H9 (cell line): ENCODE measurements at regions not wholly inside any gene's neighbourhood (a gene's known extent, or its start where the extent isn't known, plus 50 kb on each side); places are given as distances from the start of the nearest gene placed in this dataset.

Experiments
- DNase-seq: peaks from one replicate; pipeline ENCODE4 v3.0.0-alpha.2; 2017
- H2AFZ ChIP-seq: one replicate; pipeline ENCODE4 v1.6.1; 2013; ENCODE audit warnings: mild to moderate bottlenecking, low read length, control low read depth, moderate library complexity
- H2AK5ac ChIP-seq: 2 replicates; pipeline ENCODE4 v1.6.1; 2013; ENCODE audit warnings: low read length, control low read depth, mixed read lengths; ENCODE audit not compliant: insufficient read length
- H2BK120ac ChIP-seq: one replicate; pipeline ENCODE4 v1.6.1; 2013; ENCODE audit warnings: low read depth, mild to moderate bottlenecking, low read length, control low read depth, inconsistent platforms; ENCODE audit not compliant: poor library complexity, severe bottlenecking
- H2BK12ac ChIP-seq: 2 replicates; pipeline ENCODE4 v1.6.1; 2013; ENCODE audit warnings: low read length, control low read depth, mixed read lengths, low read depth; ENCODE audit not compliant: insufficient read length
- H2BK15ac ChIP-seq: 2 replicates; pipeline ENCODE4 v1.6.1; 2013; ENCODE audit warnings: low read depth, low read length, control low read depth
- H2BK20ac ChIP-seq: one replicate; pipeline ENCODE4 v1.6.1; 2013; ENCODE audit warnings: low read depth, mild to moderate bottlenecking, low read length, control low read depth, inconsistent platforms; ENCODE audit not compliant: poor library complexity, severe bottlenecking
- H2BK5ac ChIP-seq: 2 replicates; pipeline ENCODE4 v1.6.1; 2013; ENCODE audit warnings: low read length, control low read depth, mixed read lengths; ENCODE audit not compliant: insufficient read length
- H3K14ac ChIP-seq: 2 replicates; pipeline ENCODE4 v1.6.1; 2013; ENCODE audit warnings: low read length, control low read depth; ENCODE audit not compliant: insufficient read depth
- H3K18ac ChIP-seq: 2 replicates; pipeline ENCODE4 v1.6.1; 2013; ENCODE audit warnings: low read depth, mild to moderate bottlenecking, mixed read lengths, low read length, control low read depth; ENCODE audit not compliant: insufficient read length
- H3K23ac ChIP-seq: 2 replicates; pipeline ENCODE4 v1.6.1; 2013; ENCODE audit warnings: low read length, control low read depth, mixed read lengths, low read depth; ENCODE audit not compliant: insufficient read length
- H3K23me2 ChIP-seq: 2 replicates; pipeline ENCODE4 v1.6.1; 2013; ENCODE audit warnings: low read depth, mild to moderate bottlenecking, mixed read lengths, low read length, control low read depth; ENCODE audit not compliant: insufficient read length, poor library complexity, severe bottlenecking
- H3K27ac ChIP-seq: 2 replicates; pipeline ENCODE4 v1.5.1; 2013; ENCODE audit warnings: low read length, control low read depth, mixed read lengths, low read depth; ENCODE audit not compliant: insufficient read length
- H3K27me3 ChIP-seq: 2 replicates; pipeline ENCODE4 v1.6.1; 2013; ENCODE audit warnings: low read length, control low read depth, inconsistent platforms; ENCODE audit not compliant: insufficient read depth
- H3K4ac ChIP-seq: 2 replicates; pipeline ENCODE4 v1.6.1; 2013; ENCODE audit warnings: low read depth, mild to moderate bottlenecking, control low read depth, inconsistent platforms, low read length, moderate library complexity
- H3K4me1 ChIP-seq: 2 replicates; pipeline ENCODE4 v1.6.1; 2013; ENCODE audit warnings: low read length, control low read depth, inconsistent platforms; ENCODE audit not compliant: insufficient read depth
- H3K4me2 ChIP-seq: 2 replicates; pipeline ENCODE4 v1.6.1; 2013; ENCODE audit warnings: low read length, control low read depth, mixed read lengths; ENCODE audit not compliant: insufficient read length, insufficient read depth
- H3K56ac ChIP-seq: 2 replicates; pipeline ENCODE4 v1.6.1; 2013; ENCODE audit warnings: low read depth, mild to moderate bottlenecking, mixed read lengths, low read length, control low read depth; ENCODE audit not compliant: insufficient read length
- H3K79me1 ChIP-seq: 2 replicates; pipeline ENCODE4 v1.6.1; 2013; ENCODE audit warnings: low read depth, mild to moderate bottlenecking, moderate library complexity, low read length, control low read depth, inconsistent platforms; ENCODE audit not compliant: insufficient read depth, poor library complexity, severe bottlenecking
- H3K79me2 ChIP-seq: 2 replicates; pipeline ENCODE4 v1.6.1; 2013; ENCODE audit warnings: low read length, control low read depth, inconsistent platforms; ENCODE audit not compliant: insufficient read depth
- H3K9ac ChIP-seq: 2 replicates; pipeline ENCODE4 v1.6.1; 2013; ENCODE audit warnings: low read length, control low read depth, mixed read lengths; ENCODE audit not compliant: insufficient read length; ENCODE audit errors: extremely low read depth
- H3K9me3 ChIP-seq: one replicate; pipeline ENCODE4 v1.6.1; 2013; ENCODE audit warnings: low read depth, low read length, inconsistent platforms; ENCODE audit not compliant: control insufficient read depth
- H3T11ph ChIP-seq: one replicate; pipeline ENCODE4 v1.6.1; 2013; ENCODE audit warnings: mild to moderate bottlenecking, low read length, control low read depth, inconsistent platforms
- H4K20me1 ChIP-seq: one replicate; pipeline ENCODE4 v1.6.1; 2013; ENCODE audit not compliant: control insufficient read depth, insufficient read length, insufficient read depth
- H4K5ac ChIP-seq: 2 replicates; pipeline ENCODE4 v1.6.1; 2013; ENCODE audit warnings: low read depth, mild to moderate bottlenecking, mixed read lengths, low read length, control low read depth; ENCODE audit not compliant: insufficient read length
- H4K8ac ChIP-seq: replicated peaks from 2 replicates; pipeline ENCODE4 v1.6.1; 2013; ENCODE audit warnings: low read length, control low read depth, mixed read lengths, low read depth; ENCODE audit not compliant: insufficient read length
- H4K91ac ChIP-seq: 2 replicates; pipeline ENCODE4 v1.6.1; 2013; ENCODE audit warnings: low read depth, mild to moderate bottlenecking, moderate library complexity, mixed read lengths, low read length, control low read depth; ENCODE audit not compliant: insufficient read length
- H3K27ac Mint-ChIP-seq, 3 experiments: 2 replicates in 2 of 3; 3 replicates in 1 of 3; pipeline ENCODE4 v1.8.0; 2020 to 2021; ENCODE audit warnings: mixed read lengths in 3 of 3, mild to moderate bottlenecking in 1 of 3, moderate library complexity in 1 of 3
- H3K27me3 Mint-ChIP-seq: 2 replicates; pipeline ENCODE4 v1.8.0; 2021; ENCODE audit warnings: low read depth, mild to moderate bottlenecking, moderate library complexity, mixed read lengths
- H3K36me3 Mint-ChIP-seq, 3 experiments: 2 replicates in 2 of 3; 3 replicates in 1 of 3; pipeline ENCODE4 v1.8.0; 2020 to 2021; ENCODE audit warnings: low read depth in 3 of 3, mixed read lengths in 3 of 3; ENCODE audit not compliant: insufficient read depth in 1 of 3
- H3K4me1 Mint-ChIP-seq, 2 experiments: 2 replicates each; pipeline ENCODE4 v1.8.0; 2020; ENCODE audit warnings: mixed read lengths in 2 of 2
- H3K4me3 Mint-ChIP-seq, 2 experiments: 2 replicates in 1 of 2; 3 replicates in 1 of 2; pipeline ENCODE4 v1.8.0; 2020 to 2021; ENCODE audit warnings: mild to moderate bottlenecking in 2 of 2, mixed read lengths in 2 of 2, moderate library complexity in 1 of 2
- H3K9me3 Mint-ChIP-seq, 2 experiments: 2 replicates in 1 of 2; 3 replicates in 1 of 2; pipeline ENCODE4 v1.8.0; 2020; ENCODE audit warnings: mild to moderate bottlenecking in 2 of 2, mixed read lengths in 2 of 2, moderate library complexity in 1 of 2
- WGBS: extraction: QIAGEN DNeasy Blood & Tissue Kit; methylation state at CpG from one replicate; pipeline ENCODE4 v1.1.7; 2013; ENCODE audit warnings: missing lambda C conversion rate, low lambda C conversion rate, mixed read lengths; ENCODE audit not compliant: insufficient read length; ENCODE audit errors: extremely low coverage; 5-methylcytosine and 5-hydroxymethylcytosine counted together
- TF ChIP-seq, protein P1 (sequence below): fragments of 200-600 bp; sonication (generic); conservative IDR thresholded peaks from 3 replicates; pipeline ENCODE4 v1.8.0; 2021; ENCODE audit warnings: antibody characterized with exemption, mild to moderate bottlenecking

DNA sequence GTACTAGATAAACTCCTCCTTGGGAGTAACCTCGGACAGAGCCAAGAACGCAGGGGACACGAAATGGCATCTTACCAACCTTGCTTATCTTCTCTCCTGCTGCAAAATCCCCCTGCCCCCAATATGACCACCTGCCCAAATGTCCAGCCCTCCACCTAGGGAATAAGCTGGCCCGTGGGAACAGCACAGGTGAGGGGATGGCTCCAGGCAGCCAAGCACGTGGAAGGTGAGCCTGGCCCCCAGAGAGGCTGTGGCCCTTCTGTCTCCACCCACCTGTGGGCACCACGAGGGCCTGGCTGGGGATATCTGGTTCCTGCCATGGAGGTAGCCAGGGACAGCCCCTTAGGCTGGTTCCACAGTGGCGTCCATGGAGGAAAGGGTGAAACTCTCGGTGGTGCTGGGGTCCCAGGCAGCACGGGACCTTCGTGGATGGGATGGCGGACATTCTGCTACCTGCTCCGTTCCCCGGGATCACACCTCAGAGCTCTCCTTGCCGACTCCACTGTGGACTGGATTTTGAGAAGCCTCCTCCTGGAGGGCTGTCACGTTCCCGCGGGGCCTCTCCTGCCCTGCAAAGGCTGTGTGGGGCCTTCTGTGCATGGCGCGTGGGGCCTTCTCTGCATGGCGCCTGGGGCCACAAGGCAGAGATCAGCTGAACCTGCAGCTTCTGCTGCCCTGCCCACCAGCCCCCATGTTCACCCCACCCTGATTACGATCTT, 388.5 kb upstream of the TNRC6C start:
- Histone ChIP-seq H3K27ac (no peak overlapping the region), H3K9me3 (no peaks in the 10 kb centered on the region), H2BK20ac (no peak overlapping the region), H3K27me3 (no peaks in the 10 kb centered on the region; the same call in 1 of the 2 replicates), H3K9ac (no peak overlapping the region), H3K56ac (no peak overlapping the region), H2BK15ac (no peak overlapping the region), H3K23me2 (no peaks in the 10 kb centered on the region), H4K8ac (no peak overlapping the region), H3K23ac (no peak overlapping the region), H3T11ph (no peak overlapping the region), H4K5ac (no peak overlapping the region), H3K14ac (no peak overlapping the region), H3K79me2 (no peaks in the 10 kb centered on the region), H2BK12ac (no peak overlapping the region), H2BK120ac (no peak overlapping the region), H3K18ac (no peak overlapping the region), H4K91ac (no peak overlapping the region), H4K20me1 (no peaks in the 10 kb centered on the region), H3K4me2 (no peak overlapping the region), H2BK5ac (no peak overlapping the region), H3K79me1 (no peaks in the 10 kb centered on the region), H3K4ac (no peak overlapping the region), H2AK5ac (no peak overlapping the region), H2AFZ (no peak overlapping the region), H3K4me1 (peaks cover 4% of the 10 kb centered on the region)
- H3K36me3 Mint-ChIP-seq: peaks cover 0 to 3% (median 0%) of the 10 kb centered on the region in 3 experiments; a peak in 1 of 7 replicates
- H3K9me3 Mint-ChIP-seq: no peaks in the 10 kb centered on the region; a peak in 1 of 5 replicates
- H3K27me3 Mint-ChIP-seq: peaks cover 43% of the 10 kb centered on the region
- peaks cover 13 to 14% of the 10 kb centered on the region in 2 experiments for H3K4me1 Mint-ChIP-seq
- TF ChIP-seq, protein P1, sequence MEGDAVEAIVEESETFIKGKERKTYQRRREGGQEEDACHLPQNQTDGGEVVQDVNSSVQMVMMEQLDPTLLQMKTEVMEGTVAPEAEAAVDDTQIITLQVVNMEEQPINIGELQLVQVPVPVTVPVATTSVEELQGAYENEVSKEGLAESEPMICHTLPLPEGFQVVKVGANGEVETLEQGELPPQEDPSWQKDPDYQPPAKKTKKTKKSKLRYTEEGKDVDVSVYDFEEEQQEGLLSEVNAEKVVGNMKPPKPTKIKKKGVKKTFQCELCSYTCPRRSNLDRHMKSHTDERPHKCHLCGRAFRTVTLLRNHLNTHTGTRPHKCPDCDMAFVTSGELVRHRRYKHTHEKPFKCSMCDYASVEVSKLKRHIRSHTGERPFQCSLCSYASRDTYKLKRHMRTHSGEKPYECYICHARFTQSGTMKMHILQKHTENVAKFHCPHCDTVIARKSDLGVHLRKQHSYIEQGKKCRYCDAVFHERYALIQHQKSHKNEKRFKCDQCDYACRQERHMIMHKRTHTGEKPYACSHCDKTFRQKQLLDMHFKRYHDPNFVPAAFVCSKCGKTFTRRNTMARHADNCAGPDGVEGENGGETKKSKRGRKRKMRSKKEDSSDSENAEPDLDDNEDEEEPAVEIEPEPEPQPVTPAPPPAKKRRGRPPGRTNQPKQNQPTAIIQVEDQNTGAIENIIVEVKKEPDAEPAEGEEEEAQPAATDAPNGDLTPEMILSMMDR: no peak
- no peak overlapping the region for H3K4me3 Mint-ChIP-seq
- no peak overlapping the region for H3K27ac Mint-ChIP-seq
- WGBS: no CpG with 5 or more reads among the region's 21 CpGs
- no peak for DNase-seq
